GM12892 (cell line): ENCODE measurements at regions not wholly inside any gene's neighbourhood (a gene's known extent, or its start where the extent isn't known, plus 50 kb on each side); places are given as distances from the start of the nearest gene placed in this dataset.

ENCODE experiments used
- DNase-seq: peaks from one replicate; pipeline ENCODE4 v3.0.0; 2011; ENCODE audit not compliant: insufficient read length
- FAIRE-seq: peaks from 2 replicates; lab custom pipeline; 2011; peaks lifted over from hg19 to GRCh38; lab: Jason Lieb, UNC
- POLR2A ChIP-seq: IDR thresholded peaks from 2 replicates; pipeline ENCODE4 v1.6.1; 2011; ENCODE audit warnings: low read depth, low read length, control low read depth
- POLR2AphosphoS5 ChIP-seq: IDR thresholded peaks from 2 replicates; pipeline ENCODE4 v1.6.1; 2011; ENCODE audit warnings: low read depth, low read length, control low read depth
- TAF1 ChIP-seq: IDR thresholded peaks from 2 replicates; pipeline ENCODE4 v1.6.1; 2011; ENCODE audit warnings: low read depth, mild to moderate bottlenecking, control low read depth, low read length, borderline replicate concordance

DNA sequence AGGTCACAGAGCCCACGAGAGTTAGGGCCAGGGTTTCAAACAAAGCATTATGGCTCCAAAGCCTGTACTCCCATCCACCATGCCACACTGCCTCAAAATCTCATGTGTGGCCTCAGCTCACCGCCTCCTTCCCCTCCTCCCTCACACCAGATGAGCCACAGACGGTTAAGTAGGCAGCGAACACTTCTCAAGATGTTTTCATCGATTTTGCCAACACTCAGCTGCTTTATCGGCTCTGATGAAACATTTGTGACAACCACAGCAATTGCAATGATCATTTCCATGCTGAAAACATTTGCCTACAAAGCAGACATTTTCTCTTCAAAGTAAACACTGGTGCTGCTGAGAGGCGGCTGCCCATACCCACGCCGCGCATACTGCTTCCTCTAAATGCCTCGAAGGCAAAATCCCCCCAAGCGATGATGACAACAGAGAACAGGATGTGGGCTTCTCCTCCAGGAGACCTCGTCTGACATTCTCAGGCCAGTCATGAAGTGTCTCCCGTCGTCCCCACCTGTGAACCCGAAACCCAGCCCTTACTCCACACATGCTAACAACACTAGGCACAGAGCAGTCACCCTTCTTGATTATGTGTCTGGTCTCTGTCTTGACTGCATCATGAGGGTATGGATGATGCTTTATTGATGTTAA lies 599.2 kb downstream of the SOX6 start:
- TF ChIP-seq TAF1 = no peak
- TF ChIP-seq POLR2AphosphoS5 = no peak
- TF ChIP-seq POLR2A = no peak
- FAIRE-seq = peak; percentile 21
- no peak for DNase-seq

DNA sequence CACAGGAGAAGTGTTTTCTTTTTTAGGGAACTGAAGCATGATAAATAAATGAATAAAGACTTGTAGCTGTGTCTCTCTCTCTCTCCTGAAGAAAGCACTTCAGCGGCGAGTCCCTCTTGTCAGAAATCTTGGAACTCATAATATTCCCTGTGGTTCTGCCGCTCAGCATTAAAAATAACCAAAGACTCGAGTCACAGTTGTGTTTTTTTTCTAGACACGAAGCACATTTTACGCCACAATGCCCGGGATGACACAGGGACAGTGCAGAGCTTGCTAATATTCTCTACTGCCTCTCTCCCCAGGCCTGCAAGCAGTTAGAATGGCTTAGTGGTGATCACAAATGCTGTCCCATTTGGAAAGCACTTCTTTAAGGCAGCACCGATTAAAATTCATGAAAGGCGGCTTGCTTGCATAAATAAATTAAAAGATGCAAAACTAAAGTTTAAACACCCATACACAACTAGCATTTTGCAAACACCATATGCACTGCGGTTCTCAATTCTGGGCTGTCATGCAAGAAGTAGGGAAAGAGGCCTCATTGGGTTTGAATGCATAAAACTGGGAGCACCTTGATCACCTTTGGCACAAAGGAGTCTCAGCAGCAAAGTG lies 597.4 kb downstream of the SOX6 start:
- DNase-seq (no peak), FAIRE-seq (no peak)
- TF ChIP-seq TAF1 = no peak
- no peak for TF ChIP-seq POLR2A
- no peak for TF ChIP-seq POLR2AphosphoS5

DNA sequence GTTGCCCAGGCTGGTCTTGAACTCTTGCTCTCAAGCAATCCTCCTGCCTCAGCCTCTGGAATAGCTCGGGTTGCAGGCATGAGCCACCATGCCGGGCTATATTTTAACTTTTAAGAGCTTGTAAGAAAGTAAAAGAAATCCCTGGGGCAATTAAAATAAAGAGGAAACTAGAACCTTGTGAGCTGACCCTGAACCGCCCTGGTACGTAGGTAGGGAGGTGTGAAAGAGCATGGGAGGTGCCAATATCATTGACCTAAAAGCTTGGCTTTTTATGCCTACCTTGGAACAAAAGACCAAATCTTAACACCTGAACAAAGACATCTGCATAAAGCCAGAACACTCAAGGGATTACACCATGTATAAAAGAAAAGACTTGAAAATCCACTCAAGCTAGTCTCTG lies 595.1 kb downstream of the SOX6 start:
- FAIRE-seq (no peak), DNase-seq (no peak)
- no peak for TF ChIP-seq POLR2AphosphoS5
- TF ChIP-seq POLR2A = no peak
- no peak for TF ChIP-seq TAF1

DNA sequence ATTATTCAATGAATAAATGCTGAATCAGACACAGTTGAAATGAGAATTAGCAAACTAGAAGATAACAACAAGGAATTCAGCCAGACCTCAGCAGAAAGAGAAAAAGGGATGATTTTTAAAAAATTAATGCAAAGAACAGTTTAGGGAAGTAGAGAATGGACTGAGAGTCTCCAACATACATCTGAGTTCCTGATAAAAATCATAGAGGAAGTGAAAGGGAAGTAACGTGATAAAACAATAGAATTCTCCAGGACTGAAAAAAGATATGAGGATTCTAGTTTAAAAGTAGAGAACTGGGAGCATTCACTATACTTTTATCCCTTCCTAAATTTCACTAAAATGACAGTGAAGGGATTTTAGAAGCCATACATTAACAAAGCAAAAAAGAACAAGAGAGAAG lies 592.0 kb downstream of the SOX6 start:
- no peak for DNase-seq
- no peak for FAIRE-seq
- TF ChIP-seq TAF1 (no peak), POLR2A (no peak), POLR2AphosphoS5 (no peak)

DNA sequence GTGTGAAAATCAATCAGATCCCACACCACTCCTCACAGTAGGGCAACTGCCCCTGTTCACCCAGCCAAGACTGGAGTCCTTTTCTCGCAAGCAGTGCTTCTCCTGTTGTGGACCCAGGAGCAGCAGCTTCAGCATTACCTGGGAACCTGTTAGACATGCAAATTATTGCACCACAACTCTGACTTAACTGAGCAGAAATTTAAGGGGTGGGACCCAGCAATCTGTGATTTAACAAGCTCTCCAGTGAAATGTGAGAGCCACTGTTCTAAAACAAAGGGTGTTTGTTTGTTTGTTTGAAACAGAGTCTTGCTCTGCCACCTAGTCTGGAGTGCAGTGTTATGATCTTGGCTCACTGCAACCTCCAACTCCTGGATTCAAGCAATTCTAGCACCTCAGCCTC lies 591.4 kb downstream of the SOX6 start:
- TF ChIP-seq TAF1 = no peak
- TF ChIP-seq POLR2A = no peak
- TF ChIP-seq POLR2AphosphoS5 = no peak
- DNase-seq (no peak), FAIRE-seq (no peak)

DNA sequence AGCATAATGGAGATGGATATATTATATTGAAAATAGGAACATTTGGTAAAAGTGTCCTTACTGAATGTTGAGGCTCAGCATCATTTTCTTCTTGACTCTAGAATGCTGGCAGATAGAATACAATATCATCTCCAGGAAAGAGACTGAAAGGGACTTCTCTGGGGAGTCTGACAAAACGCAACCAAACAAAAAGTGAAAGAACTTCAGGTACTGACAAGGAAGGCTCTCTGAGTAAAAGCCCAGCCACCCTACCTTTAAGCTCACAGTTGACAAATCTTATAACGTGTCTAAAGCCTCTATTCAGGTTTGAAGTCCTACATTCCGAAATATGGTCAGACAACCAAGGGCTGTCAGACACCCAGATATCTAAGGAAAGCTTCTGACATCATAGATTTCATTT lies 590.8 kb downstream of the SOX6 start:
- no peak for DNase-seq
- FAIRE-seq = no peak

DNA sequence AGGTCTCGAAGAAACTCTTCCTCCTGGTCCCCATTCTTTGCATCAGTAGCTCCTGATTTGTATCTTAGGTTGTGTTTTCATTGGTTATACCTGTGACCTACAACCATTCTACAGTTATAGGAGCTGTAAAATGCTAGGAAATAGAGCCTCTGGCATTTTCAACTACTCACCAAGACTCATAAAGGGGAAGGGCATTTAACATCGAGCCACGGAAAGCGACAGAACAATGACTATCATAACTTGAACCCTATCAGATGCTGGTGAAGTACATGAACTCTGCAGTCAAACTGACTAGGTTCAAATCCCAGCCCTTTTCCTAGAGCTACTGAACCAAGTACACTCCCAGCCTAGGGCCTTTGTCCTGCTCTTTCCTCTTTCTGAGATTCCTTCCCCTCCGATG lies 588.0 kb downstream of the SOX6 start:
- TF ChIP-seq POLR2A (no peak), POLR2AphosphoS5 (no peak), TAF1 (no peak)
- DNase-seq (no peak), FAIRE-seq (no peak)

More for the DNA sequence above, 590.8 kb downstream of the SOX6 start:
- TF ChIP-seq POLR2AphosphoS5 (no peak), POLR2A (no peak), TAF1 (no peak)

DNA sequence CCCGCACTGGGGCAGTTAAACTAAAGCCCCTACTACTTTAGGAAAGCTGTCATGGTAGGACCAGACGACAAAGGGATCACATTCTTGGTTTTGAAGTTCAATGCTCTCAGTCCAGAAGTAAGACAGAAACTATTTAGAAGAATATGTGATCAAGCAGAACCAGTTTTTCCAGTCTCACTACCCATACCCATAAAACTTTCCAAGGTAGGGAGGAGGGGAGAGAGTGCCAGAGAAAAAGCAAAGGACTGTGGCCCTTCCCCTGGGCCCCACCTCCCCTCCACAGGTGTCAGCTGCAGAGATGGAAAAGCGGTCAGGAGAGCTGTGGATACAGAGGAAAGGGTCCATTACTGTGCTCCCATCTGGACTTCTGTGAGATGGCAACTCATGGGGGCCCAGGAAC lies 587.1 kb downstream of the SOX6 start:
- FAIRE-seq = no peak
- DNase-seq = no peak
- TF ChIP-seq TAF1 = no peak

DNA sequence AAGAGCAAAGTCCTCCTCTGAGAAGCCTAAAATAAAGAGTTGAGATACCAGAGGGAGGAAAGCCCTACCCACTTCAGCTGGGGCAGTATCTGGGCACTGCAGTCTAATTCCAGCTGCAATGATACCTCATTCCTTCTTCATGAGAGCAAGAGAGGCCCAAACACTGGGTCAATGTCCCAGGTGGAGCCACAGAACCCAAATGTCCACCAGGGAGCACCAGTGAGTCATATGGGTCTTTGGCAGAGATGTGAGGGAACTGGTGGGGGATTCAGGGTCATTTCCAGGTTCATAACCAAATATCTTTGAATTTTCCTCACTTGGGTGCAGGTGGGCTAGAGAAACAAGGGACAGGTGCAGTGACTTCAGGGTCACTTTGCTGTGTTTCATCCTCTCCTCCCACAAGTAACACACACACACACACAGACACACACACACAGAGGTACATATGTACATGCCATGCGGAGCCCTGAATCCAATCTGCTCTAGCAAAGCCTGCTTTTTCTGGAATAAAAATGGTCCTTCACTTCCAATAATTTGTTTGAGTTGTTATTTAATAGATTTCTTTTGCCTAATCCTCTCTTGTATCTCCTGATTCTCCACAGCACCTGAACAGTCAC lies 585.4 kb downstream of the SOX6 start:
- peak; percentile 67 for FAIRE-seq
- no peak for DNase-seq
- TF ChIP-seq POLR2A (no peak), TAF1 (no peak), POLR2AphosphoS5 (no peak)

DNA sequence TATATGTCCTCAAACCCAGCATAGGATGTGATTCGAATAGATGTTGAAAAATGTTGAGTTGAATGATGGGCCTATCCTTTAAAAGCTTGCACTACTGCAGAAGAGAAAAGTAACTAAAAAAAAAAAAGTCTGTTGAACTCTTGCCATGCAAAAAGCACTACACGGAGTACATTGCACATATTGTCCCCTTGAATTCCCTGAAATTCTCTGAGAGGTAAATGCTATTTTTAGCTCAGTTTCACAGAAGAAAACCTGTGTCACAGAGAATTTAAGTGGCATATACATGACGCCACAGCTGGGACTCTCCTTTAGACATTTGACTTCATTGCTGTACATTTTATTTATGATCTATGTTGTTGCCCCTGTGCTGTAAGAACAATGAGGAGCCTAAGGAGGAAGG lies 583.8 kb downstream of the SOX6 start:
- TF ChIP-seq POLR2A (no peak), POLR2AphosphoS5 (no peak), TAF1 (no peak)

DNA sequence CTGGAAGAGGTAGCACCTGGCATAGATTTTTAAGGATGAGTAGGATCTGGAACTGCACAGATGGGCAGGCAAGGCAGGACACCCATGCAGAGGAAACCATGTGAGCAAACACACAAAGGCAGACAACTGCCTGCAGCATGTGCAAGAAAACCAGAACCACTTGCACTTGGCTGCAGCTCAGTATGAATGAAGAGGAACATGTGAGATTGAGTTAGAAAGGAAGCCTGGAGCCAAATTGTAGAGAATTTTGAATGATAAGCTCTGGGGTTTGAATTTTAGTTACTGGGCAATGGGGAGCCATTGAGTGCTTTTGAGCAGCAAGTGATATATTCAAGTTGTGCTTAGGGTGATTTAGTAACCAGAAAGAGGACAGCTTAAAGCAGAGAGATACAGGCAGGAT lies 583.4 kb downstream of the SOX6 start:
- DNase-seq (no peak), FAIRE-seq (no peak)
- no peak for TF ChIP-seq POLR2A
- no peak for TF ChIP-seq POLR2AphosphoS5
- no peak for TF ChIP-seq TAF1

More for the DNA sequence above, 583.8 kb downstream of the SOX6 start:
- DNase-seq = no peak
- FAIRE-seq = no peak
